PC-9 (cell line): ENCODE measurements at regions not wholly inside any gene's neighbourhood (a gene's known extent, or its start where the extent isn't known, plus 50 kb on each side); places are given as distances from the start of the nearest gene placed in this dataset.

Source experiments
- BruUV-seq: library from RNA; stranded (reverse); fragments of 400-500 nt; replicated peaks from 2 replicates; lab custom pipeline; 2021; lab: Mats Ljungman, UMichigan
- CTCF ChIA-PET: fragments of 300-600 bp; sonication (Branson Sonifier 250); formaldehyde crosslinking; loops from one replicate; lab custom pipeline; 2022; ENCODE audit warnings: antibody characterized with exemption; lab: Charles Lee
- POLR2A ChIA-PET: fragments of 300-600 bp; sonication (Branson Sonifier 250); formaldehyde crosslinking; loops from one replicate; lab custom pipeline; 2022; ENCODE audit warnings: antibody characterized with exemption; ENCODE audit not compliant: unreplicated experiment; lab: Charles Lee
- DNase-seq, 2 experiments: peaks; one replicate each; pipeline versions ENCODE4 v3.0.0 to v3.0.0-alpha.2; 2015 to 2022; ENCODE audit warnings: mixed read lengths in 1 of 2
- H2AFZ ChIP-seq: fragments of 200-600 bp; sonication (generic); 2 replicates; pipeline ENCODE4 v1.8.1; 2017; ENCODE audit warnings: antibody characterized with exemption
- H3F3A ChIP-seq: fragments of 200-600 bp; sonication (generic); 2 replicates; pipeline ENCODE4 v1.8.1; 2017; ENCODE audit warnings: antibody characterized with exemption, mild to moderate bottlenecking, low read depth; ENCODE audit not compliant: insufficient read depth
- H3K27ac ChIP-seq: fragments of 200-600 bp; sonication (generic); 2 replicates; pipeline ENCODE4 v1.6.1; 2016; ENCODE audit warnings: mixed run types
- H3K27me3 ChIP-seq: fragments of 200-600 bp; sonication (generic); 2 replicates; pipeline ENCODE4 v1.6.1; 2016; ENCODE audit warnings: low read depth, mixed run types; ENCODE audit not compliant: insufficient read depth
- H3K36me3 ChIP-seq: fragments of 200-600 bp; sonication (generic); 2 replicates; pipeline ENCODE4 v1.6.1; 2016; ENCODE audit warnings: low read depth, mixed run types
- H3K4me1 ChIP-seq: fragments of 200-600 bp; sonication (generic); replicated peaks from 2 replicates; pipeline ENCODE4 v1.6.1; 2016; ENCODE audit warnings: mixed run types; ENCODE audit not compliant: insufficient read depth
- H3K4me2 ChIP-seq: fragments of 200-600 bp; sonication (generic); 2 replicates; pipeline ENCODE4 v1.6.1; 2017; ENCODE audit warnings: mixed run types
- H3K4me3 ChIP-seq: fragments of 200-600 bp; sonication (generic); 2 replicates; pipeline ENCODE4 v1.6.1; 2016; ENCODE audit warnings: mixed run types
- H3K79me2 ChIP-seq: fragments of 200-600 bp; sonication (generic); 2 replicates; pipeline ENCODE4 v1.6.1; 2017; ENCODE audit warnings: low read depth, mixed run types
- H3K9me2 ChIP-seq: fragments of 200-600 bp; sonication (generic); 2 replicates; pipeline ENCODE4 v1.8.1; 2017; ENCODE audit warnings: mild to moderate bottlenecking; ENCODE audit not compliant: insufficient read depth
- H3K9me3 ChIP-seq: fragments of 200-600 bp; sonication (generic); 2 replicates; pipeline ENCODE4 v1.8.1; 2016; ENCODE audit warnings: low read depth; ENCODE audit not compliant: insufficient read depth
- H4K20me1 ChIP-seq: fragments of 200-600 bp; sonication (generic); 2 replicates; pipeline ENCODE4 v1.8.1; 2017; ENCODE audit not compliant: insufficient read depth
- EZH2 ChIP-seq: fragments of 200-600 bp; sonication (generic); IDR thresholded peaks from 2 replicates; pipeline ENCODE4 v1.8.0; 2017; ENCODE audit warnings: antibody characterized with exemption, low read depth
- intact Hi-C: fragments of 100-400 bp; cut with micrococcal nuclease; formaldehyde crosslinking; loops from one replicate; pipeline ENCODE4 v1.10.0; 2022; ENCODE audit not compliant: unreplicated experiment
- TF ChIP-seq, protein P1 (sequence below): fragments of 200-600 bp; sonication (generic); conservative IDR thresholded peaks from 2 replicates; pipeline ENCODE4 v1.6.1; 2017; ENCODE audit warnings: mixed run types, antibody characterized with exemption, mild to moderate bottlenecking, moderate library complexity

- Histone ChIP-seq H3K4me3 (no peak overlapping the region), H3K4me2 (no peak overlapping the region), H3K36me3 (no peaks in the 10 kb centered on the region), H3K9me3 (no peaks in the 10 kb centered on the region), H3K9me2 (no peaks in the 10 kb centered on the region), H3K4me1 (no peaks in the 10 kb centered on the region), H3K79me2 (no peaks in the 10 kb centered on the region), H4K20me1 (no peaks in the 10 kb centered on the region), H2AFZ (no peak overlapping the region), H3F3A (no peaks in the 10 kb centered on the region), H3K27me3 (no peaks in the 10 kb centered on the region), H3K27ac (no peak overlapping the region)
- intact Hi-C loops: no loop called here
- CTCF ChIA-PET: no interaction called here
- no TSS peak for BruUV-seq
- POLR2A ChIA-PET: no interaction called here
- no peak for DNase-seq
- TF ChIP-seq, protein P1, sequence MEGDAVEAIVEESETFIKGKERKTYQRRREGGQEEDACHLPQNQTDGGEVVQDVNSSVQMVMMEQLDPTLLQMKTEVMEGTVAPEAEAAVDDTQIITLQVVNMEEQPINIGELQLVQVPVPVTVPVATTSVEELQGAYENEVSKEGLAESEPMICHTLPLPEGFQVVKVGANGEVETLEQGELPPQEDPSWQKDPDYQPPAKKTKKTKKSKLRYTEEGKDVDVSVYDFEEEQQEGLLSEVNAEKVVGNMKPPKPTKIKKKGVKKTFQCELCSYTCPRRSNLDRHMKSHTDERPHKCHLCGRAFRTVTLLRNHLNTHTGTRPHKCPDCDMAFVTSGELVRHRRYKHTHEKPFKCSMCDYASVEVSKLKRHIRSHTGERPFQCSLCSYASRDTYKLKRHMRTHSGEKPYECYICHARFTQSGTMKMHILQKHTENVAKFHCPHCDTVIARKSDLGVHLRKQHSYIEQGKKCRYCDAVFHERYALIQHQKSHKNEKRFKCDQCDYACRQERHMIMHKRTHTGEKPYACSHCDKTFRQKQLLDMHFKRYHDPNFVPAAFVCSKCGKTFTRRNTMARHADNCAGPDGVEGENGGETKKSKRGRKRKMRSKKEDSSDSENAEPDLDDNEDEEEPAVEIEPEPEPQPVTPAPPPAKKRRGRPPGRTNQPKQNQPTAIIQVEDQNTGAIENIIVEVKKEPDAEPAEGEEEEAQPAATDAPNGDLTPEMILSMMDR: no peak
- no peak for TF ChIP-seq EZH2
These were observed 1505.8 kb upstream of the SPRY2 start for GRCh38 chr13:81846771-81847170.

GRCh38 chr13:81821259-81821658 lies 1480.3 kb upstream of the SPRY2 start:
- no peak overlapping the region for H3K4me3 ChIP-seq
- no TSS peak for BruUV-seq
- no peaks in the 10 kb centered on the region for H3K9me3 ChIP-seq
- H3K9me2 ChIP-seq: no peaks in the 10 kb centered on the region; the same call in 1 of the 2 replicates
- H2AFZ ChIP-seq: no peak overlapping the region
- no peak overlapping the region for H3K4me2 ChIP-seq
- no peaks in the 10 kb centered on the region for H3K4me1 ChIP-seq
- H4K20me1 ChIP-seq: no peaks in the 10 kb centered on the region
- no peaks in the 10 kb centered on the region for H3K79me2 ChIP-seq
- H3K27ac ChIP-seq: no peak overlapping the region
- ChIA-PET CTCF (no interaction called here), POLR2A (no interaction called here)
- TF ChIP-seq, protein P1: no peak
- TF ChIP-seq EZH2: no peak
- H3F3A ChIP-seq: no peaks in the 10 kb centered on the region
- no peaks in the 10 kb centered on the region for H3K27me3 ChIP-seq
- no peak for DNase-seq
- no peaks in the 10 kb centered on the region for H3K36me3 ChIP-seq
- intact Hi-C loops: no loop called here

GRCh38 chr13:81800433-81800832 lies 1459.5 kb upstream of the SPRY2 start:
- no TSS peak for BruUV-seq

More at GRCh38 chr13:81800433-81800832, 1459.5 kb upstream of the SPRY2 start:
- no peak for DNase-seq
- Histone ChIP-seq H2AFZ (no peak overlapping the region), H3K36me3 (no peaks in the 10 kb centered on the region), H3K27me3 (no peaks in the 10 kb centered on the region), H3K4me1 (no peaks in the 10 kb centered on the region), H3K4me2 (no peak overlapping the region), H3K9me3 (no peaks in the 10 kb centered on the region), H3K27ac (no peak overlapping the region), H3K79me2 (no peaks in the 10 kb centered on the region), H3F3A (no peaks in the 10 kb centered on the region), H4K20me1 (no peaks in the 10 kb centered on the region), H3K9me2 (no peaks in the 10 kb centered on the region), H3K4me3 (no peak overlapping the region)
- TF ChIP-seq, protein P1: no peak
- TF ChIP-seq EZH2: no peak
- intact Hi-C loops: no loop called here
- POLR2A ChIA-PET: no interaction called here
- CTCF ChIA-PET: no interaction called here
